Fibroblast of skin of left quadriceps (primary cell): ENCODE measurements at regions not wholly inside any gene's neighbourhood (a gene's known extent, or its start where the extent isn't known, plus 50 kb on each side); places are given as distances from the start of the nearest gene placed in this dataset.
"Not testable (repeated sequence)": the region's sequence is repeated elsewhere in the genome, so short reads cannot be mapped to it uniquely, and the experiment has no call there.

Experiments
- DNase-seq, 2 experiments: peaks; one replicate each; pipeline ENCODE4 v3.0.0-alpha.2; 2013; ENCODE audit warnings: low read depth in 2 of 2

DNA sequence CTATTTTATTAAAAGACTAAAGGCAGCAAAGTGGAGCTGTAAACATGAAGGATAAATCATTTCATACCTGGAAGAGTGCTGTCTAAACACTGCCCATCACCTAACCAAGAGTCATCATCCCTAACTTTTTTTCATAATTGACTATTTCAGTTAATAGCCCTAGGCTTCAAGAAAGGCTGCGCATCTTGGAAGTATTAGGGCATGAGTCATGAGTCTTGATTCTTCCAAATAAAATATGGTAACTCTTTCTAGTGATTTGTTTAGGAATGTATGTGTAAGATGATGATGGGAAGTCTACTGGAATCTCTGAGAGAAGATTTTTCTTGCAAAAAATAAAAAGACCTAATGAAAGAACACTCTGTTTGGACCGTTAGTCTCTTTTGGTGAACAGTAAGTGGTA, 207.7 kb upstream of the AHR start:
- DNase-seq = peak; percentile 53 to 61

DNA sequence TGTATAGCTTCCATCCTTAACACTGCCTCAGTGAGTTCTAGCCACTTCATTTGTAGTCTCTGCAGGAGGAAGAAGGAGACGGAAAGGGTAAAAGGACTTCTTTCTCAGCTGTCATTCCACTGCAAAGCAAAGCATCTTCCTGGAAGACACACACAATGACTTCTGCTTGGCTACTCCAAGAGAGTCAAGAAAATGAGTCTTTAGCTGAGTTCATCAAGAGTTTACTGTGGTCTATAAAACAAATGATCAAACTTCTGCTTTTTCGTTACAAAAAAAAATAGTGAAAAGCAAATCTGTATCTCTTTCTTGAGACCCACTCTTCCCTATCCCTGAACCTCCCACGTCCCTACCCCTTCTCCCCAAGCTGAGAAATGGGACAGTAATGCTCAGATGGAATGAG, 205.0 kb upstream of the AHR start:
- no peak for DNase-seq

DNA sequence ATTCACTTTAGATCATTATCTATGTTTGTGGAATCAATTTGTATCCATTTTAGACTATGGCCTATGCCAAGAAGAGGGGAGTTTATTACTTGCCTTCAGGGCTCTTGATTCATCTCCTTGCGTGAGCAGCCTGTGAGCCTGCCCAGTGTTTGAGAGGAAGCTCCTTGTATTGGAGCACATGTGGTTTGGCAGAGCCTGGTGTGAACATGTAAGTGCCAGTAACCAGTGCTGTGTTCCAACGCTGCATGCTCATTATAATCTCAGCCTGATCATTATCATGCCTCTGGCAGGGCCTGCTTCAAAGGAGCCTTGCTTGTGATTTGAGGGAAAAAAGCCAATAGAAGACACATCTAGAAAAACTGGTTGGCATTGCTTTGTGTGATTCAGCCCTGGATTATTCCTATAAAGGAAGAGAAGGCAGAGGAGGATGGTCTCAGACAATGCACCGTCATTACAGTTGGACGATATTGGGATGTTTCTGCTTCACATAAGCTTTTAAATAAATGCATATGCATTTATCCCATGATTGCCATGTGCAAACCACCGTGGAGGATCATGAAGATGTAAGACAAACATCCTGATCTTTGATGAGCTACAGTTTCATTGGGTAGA, 203.4 kb upstream of the AHR start:
- DNase-seq = peak; percentile 17 to 20

DNA sequence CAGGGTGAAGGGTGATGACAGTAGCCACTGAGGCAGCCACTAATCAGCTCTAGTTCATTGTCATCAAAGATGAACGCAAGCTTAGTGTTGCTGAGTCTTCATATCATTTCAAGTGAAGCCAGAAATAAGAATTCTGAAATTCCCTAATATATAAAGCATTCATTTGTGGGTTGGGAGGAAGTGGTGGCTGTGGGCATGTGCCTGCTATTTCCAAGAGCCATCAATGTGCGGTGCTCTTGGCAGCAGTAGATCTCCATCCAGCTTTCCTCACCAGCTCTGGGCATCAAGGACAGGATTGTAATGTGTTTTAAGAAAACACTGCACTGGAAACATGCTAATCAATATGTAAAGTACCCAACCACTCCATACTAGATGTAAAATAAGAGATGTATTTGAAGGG, 202.5 kb upstream of the AHR start:
- DNase-seq = no peak

DNA sequence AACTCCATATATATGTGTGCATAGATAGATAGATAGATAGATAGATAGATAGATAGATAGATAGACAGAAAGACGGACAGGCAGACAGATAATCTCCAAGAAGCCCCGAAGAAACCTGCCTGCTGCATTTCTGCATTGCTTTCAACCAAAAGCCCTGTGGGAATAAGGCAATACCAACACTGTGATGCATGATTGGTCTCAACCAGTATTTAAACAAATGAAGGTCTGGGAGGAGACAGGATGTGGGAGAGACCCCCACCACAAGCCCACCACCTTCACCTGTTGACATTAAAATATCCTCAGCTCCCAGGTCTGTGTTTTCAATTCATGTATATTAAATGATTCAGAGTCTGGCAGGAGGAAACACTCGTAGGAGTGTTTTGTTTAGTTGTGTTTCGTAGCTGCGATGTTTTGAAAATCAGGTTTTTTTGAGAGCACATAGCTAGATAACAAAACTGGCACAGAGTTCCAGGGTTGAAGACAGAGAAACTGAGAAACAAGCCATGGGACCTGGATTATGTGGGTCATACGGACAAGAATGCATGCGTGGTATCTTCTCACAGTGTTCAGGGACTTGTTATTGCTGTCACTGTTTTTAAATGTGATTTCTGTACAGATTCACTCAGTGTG, 200.7 kb upstream of the AHR start:
- no peak for DNase-seq

DNA sequence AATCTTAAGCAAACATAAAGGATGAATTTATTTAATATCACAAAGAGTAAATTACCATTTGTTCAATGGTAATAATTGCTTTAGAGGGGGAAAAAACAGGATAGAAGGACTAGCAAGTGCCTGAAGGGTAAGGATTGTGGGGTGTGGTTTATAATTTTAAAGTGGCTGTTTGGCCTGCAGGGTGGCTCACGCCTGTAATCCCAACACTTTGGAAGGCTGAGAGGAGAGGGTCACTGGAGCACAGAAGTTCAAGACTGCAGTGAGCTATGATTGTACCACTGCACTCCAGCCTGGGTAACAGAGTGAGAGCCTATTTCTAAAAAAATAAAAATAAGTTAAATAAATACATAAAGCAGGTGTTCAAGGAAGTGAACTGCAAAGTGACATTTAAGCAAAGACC, 199.9 kb upstream of the AHR start:
- no peak for DNase-seq

DNA sequence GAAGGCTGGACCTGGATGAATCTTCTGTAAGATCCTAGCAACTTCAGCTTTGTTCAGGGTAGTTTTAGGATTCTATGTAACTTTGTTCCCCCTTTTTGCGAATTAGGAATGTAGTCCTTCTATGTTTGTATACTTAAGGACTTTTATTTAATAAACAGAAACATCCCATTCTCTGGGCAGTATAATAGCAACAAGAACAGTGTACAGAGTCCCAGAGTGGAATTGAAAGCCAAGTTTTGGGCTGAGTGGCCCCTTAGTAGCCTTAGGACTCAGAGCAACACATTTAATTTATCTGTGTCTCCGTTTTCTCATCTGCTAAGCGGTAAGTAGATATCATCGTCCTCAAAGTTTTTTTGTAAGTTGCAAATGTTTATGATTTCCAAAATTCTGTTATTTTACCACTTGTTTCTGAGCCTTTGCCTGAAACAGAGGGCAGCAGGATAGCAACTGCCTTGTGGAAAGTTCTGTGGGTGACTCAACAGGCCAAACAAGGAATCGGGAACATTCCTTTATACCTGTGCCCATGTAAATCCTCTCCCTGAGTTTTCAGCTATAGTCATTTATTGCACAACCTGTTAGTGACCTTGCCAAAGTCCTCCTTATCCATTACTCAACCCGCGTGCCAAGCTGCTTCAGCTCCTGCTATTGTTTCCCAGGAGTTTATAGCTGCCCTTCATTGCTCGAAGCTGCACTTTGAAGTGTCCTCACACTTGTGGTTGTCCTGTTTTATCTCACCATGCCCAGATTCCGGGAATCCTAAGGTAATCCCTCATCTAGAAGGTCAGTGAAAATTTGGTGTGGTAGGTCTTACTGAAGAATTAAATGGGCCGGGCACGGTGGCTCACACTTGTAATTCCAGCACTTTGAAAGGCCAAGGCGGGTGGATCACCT, 199.1 kb upstream of the AHR start:
- DNase-seq = peak in 1 of 2 experiments; percentile 3

DNA sequence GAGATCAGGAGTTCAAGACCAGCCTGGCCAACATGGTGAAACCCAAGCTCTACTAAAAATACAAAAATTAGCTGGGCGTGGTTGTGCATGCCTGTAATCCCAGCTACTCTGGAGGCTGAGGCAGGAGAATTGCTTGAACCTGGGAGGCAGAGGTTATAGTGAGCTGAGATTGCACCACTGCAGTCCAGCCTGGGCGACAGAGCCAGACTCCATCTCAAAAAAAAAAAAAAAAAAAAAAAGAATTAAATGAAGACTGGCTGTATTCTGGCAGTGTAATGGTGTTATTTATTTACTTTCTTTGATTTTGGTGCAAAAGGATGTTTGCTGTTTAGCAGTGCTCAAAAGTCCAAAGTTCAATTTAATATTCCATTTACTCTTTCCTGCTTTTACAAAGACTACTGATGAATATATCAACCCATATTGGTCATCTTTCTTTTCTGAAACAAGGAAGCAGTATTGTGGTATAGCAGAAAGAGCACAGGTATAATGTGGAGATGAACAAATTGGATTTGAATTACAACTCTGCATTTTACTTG, 198.4 kb upstream of the AHR start:
- not testable (repeated sequence) for DNase-seq

DNA sequence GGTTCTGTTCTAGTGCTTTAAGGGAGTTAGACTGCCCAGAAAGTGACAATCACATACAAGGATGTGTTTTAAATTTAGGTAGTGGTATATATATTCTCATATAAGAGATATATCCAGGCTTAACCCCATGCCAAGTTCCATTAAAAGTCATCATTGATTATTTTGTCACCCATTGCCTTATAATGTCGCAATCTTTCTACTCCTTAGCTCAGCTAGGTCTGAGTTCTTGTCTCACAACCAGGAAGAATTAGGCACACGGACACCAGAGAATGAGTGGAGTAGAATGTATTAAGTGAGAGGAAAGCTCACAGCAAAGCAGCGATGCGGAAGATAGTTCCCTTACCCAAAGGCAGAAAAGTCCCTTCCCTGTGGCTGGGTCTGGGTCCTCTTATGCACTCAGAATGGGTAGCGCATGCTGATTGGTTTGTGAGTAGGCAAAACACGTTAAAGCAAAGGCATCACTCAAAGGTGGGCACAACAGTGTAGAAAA, 197.2 kb upstream of the AHR start:
- no peak for DNase-seq

DNA sequence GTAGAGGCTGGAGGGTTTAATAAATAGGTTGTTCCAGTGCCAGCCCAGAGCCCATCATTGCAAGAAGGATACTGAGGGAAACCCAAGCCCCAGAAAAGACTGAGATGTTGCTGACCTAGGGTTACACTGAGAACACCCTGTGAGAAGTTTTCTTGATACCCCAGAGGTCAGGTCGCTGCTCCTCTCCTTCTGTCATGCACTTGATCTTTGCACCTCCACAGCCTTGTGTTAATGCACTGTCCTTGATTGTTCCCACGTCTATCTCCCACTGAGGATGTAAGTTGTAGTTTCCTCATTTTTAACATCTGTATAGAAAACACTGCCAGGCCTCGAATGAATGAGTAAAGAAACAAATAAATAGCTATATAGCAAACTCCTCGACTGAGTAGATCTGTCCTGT, 195.3 kb upstream of the AHR start:
- DNase-seq = no peak

DNA sequence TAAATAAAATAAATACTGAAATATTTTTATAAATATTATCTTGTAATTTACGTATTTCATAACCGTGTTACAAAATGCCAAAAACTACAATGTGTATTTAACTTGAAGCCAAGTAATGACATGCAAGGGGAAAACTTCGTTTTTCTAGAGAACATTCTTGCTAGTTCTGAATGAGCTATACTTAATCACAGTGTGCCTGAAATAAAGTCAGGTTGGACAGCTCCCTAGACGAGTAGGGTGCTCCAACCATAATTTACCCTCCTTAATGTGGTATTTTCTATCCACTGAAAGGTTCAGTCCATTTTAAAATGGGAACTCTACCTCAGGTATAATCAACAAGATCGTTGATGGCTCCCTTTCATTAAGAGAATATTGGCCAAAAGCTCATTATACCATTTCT, 194.5 kb upstream of the AHR start:
- DNase-seq = no peak

DNA sequence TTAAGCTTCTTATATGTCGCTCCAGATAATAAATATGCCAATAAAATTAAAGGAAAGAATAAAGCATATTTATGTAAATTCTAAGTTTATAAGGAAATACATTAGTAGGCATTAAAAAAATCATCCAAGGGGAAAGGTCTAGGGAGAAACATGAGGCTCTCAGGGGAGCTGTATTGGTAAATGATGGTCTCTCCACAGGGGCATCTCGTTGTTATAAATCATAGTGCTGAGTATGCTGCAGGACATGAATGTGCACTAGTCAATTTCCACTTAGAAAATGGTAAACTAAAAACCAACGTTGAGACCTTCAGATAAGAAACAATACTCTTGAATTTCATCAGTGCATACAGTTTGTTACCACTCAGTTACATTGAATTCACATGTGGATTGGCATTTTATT, 194.0 kb upstream of the AHR start:
- DNase-seq = no peak

DNA sequence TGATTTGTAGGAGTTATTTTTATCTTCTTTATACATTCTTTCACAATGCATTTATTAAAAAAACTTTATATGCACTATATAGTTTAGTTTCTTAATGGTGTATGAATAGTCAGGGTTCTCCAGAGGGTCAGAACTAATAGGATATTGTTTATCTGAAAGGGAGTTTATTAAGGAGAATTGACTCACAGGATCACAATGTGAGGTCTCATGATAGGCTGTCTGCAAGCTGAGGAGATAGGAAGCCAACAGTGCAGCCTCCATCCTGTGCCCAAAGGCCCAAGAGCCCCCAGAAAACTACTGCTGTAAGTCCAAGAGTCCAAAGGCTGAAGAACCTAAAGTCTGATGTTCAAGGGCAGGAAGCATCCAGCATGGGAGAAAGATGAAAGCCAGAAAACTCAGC, 192.8 kb upstream of the AHR start:
- DNase-seq = no peak

DNA sequence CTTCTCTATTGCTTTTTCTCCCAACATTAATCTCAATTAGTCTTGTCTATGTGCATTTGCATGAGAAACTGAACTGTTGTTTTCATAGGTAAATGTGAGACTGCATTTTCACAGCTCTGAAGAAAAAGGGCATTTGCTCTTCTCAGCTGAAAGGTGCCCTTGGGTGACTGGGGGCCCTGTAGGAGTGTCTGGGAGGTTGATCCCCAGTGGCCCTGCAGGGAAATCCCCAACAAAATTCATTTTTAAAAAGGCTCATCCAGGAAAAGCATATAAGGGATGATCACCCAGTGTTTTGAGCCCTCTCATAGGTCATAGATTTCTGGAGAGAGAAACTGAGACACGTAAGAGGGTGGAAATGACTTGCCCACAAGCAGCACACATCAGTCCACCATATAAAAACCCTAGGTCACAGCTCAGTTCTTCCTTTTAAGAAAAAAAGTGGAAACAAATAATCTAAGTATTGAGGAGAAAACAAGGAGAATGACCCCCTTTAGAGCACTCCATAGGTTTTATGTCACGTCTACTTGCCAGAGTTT, 190.3 kb upstream of the AHR start:
- DNase-seq = no peak

DNA sequence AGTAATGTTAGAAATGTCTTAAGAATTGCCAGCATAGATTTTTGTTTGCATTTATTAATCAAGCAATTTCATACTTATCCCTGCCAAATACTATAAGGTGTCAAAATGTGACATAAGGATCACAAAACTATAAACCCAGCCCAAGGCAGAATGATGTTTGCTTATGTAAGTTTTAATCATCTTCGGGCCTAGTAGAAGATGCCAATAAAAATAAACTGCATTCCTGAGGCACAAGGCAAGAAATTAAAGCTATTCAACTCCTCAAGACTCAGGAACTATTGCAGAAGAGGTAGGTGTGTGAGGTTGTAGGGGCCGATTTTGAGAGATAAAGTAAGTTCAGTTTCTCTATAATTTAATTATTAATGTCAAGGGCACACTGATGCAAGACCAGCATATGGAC, 189.4 kb upstream of the AHR start:
- peak; percentile 13 for DNase-seq

DNA sequence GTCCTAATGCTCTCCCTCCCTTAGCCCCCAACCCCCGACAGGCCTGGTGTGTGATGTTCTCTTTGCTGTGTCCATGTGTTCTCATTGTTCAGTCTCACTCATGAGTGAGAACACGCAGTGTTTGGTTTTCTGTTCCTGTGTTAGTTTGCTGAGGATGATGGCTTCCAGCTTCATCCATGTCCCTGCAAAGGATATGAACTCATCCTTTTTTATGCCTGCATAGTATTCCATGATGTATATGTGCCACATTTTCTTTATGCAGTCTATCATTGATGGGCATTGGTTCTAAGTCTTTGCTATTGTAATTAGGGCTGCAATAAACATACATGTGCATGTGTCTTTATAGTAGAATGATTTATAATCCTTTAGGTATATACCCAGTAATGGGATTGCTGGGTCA, 184.7 kb upstream of the AHR start:
- DNase-seq = not testable (repeated sequence)

DNA sequence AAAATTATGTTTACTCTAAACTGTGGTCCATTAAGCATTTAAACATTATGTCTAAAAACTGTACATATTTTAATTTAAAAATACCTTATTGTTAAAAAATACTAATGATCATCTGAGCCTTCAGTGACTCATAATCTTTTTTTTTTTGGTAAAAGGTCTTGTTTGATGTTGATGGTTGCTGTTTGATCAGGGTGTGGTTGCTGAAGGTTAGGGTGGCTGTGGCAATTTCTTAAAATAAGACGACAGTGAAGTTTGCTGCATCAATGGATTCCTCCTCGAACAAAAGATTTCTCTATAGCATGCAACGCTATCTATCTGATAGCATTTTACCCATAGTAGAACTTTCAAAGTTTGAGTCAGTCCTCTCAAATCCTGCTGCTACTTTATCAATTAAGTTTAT, 180.0 kb upstream of the AHR start:
- DNase-seq = no peak

DNA sequence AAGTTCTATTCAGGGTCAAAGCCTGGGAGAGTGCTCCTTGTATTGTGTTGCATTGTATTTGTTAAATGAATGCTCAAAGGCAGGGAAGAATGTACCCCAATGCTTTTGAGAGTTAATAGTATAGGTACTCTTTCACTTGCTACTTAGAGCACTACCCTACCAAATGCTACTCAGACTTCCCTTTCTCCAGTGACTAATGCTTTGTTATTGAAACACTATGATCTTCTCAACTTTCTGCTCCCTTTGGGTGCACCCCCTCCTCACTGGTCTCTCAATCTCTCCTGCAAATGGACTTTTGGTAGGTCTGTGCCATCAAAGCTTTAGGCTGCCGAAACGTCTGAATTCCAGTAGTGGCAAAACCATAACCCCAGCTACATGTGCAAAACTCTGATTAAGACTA, 177.7 kb upstream of the AHR start:
- DNase-seq = no peak

DNA sequence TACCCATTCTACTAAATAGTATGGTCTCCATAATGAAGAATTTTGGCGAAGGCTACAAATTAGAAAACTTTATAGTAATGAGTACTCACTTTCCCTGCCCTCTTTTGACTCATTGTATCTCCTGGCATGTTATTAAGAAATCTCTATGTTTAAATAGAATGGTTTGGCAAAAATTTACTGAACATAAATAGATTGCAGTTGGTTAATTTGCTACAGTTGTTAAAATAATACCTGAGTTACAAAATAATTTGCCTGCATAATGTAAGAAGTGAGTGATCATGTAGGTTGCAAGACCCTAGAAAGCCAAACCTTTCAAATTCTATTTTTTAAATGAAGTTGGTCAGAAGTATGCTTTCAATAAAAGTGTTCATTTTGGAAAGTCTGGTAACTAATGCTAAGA, 176.8 kb upstream of the AHR start:
- no peak for DNase-seq

DNA sequence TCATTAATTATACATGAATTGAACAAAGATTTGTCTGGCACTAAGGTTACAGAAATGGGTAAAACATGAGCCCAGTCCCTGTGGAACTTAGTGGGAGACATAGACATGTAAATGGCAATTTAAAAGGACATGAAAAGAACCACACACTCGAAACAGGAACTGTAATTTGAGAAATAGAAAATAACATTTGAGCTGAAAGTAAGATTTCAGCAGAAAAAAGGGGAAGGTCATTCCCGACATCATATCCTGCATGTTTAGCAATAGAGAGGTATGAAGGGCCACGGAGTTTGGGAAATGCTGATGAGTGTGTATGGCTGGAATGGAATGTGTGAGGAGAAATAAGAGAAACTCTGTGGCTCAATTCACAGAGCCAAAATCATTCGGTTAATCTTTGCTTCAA, 175.4 kb upstream of the AHR start:
- DNase-seq = peak; percentile 72 to 74

DNA sequence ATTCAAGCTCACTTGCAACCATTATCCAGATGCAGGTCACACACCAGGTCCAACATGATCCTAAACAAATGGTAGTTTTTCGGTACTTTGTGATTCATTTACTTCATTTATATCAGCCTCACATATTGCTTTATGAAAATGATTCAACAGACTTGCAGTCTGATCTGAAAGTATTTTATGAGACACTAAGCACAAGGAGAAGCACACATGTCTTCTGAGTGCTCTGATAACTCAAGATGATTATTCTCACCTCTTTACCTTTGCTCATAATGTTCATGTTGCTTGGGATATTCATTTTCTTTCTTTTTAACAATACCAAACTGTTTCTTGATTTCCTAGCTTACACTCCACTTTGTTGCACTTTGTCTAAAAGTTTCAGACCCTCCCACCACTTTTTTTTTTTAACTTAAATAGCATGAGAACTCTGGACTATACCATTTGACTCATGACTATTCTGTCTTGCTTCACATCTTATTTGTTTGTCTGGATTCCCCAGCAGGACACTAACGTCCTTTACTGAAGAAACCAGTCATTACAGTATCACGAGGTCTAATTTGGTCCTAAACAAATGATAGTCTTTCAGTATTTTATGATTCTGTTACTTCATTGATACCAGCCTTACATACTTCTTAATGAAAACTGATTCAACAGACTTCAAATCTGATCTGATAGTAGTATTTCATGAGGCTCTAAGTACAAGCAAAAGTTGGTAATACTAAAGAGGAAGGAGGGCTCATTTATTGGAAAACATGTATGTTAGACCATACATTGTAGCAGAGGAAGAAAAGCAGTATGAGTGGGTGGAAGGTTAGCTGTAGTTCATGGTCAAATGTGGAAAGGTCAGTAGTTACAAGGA, 171.8 kb upstream of the AHR start:
- no peak for DNase-seq
